CD4-positive, alpha-beta T cell treated with Interleukin-15 for 4 hours (primary cell): ENCODE measurements at regions not wholly inside any gene's neighbourhood (a gene's known extent, or its start where the extent isn't known, plus 50 kb on each side); places are given as distances from the start of the nearest gene placed in this dataset.
"Not testable (repeated sequence)": the region's sequence is repeated elsewhere in the genome, so short reads cannot be mapped to it uniquely, and the experiment has no call there.

Source experiments
- DNase-seq: peaks from one replicate; pipeline ENCODE4 v3.0.0-alpha.2; 2020; ENCODE audit warnings: low spot score

- DNase-seq: not testable (repeated sequence)
These were observed 66.2 kb upstream of the GPR141 start for GRCh38 chr7:37617406-37617805.

GRCh38 chr7:37633048-37633447, 50.5 kb upstream of the GPR141 start:
- DNase-seq: no peak
